GM18907 (cell line): ENCODE measurements at regions not wholly inside any gene's neighbourhood (a gene's known extent, or its start where the extent isn't known, plus 50 kb on each side); places are given as distances from the start of the nearest gene placed in this dataset.

ENCODE experiments used
- ATAC-seq: cut with Tn5 transposase; IDR thresholded peaks from one replicate; pipeline ENCODE4 v1.9.1; 2021; ENCODE audit warnings: mild to moderate bottlenecking, moderate library complexity; ENCODE audit not compliant: unreplicated experiment

DNA sequence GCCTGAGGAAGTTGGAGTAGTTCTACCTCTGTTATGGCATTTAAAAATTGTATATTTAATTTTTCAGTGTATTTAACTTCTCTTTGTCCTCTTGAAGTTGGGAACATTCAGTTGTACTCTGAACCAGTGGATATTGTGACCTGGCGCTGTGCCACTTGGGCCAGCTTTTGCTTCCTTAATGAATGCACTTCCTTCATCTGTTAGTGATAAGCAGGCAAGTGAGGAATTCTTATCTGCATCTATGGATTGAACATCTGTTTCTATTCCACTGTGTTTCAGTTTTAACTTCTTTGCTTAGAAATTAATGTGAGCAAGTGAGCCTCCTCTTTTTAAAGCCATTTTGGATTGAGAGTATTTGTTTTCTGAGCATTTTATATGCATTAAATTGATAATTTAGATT lies 128.3 kb downstream of the UCHL1 start:
- no peak for ATAC-seq

GRCh38 chr4:41385481-41385880 lies 128.8 kb downstream of the UCHL1 start:
- ATAC-seq, result no peak

- ATAC-seq, result no peak
Observed at GRCh38 chr4:41388080-41388479, 131.4 kb downstream of the UCHL1 start.

- no peak for ATAC-seq
Observed at GRCh38 chr4:41389356-41389755, 132.6 kb downstream of the UCHL1 start.

- no peak for ATAC-seq
Observed at GRCh38 chr4:41390661-41391060, 133.9 kb downstream of the UCHL1 start.

DNA sequence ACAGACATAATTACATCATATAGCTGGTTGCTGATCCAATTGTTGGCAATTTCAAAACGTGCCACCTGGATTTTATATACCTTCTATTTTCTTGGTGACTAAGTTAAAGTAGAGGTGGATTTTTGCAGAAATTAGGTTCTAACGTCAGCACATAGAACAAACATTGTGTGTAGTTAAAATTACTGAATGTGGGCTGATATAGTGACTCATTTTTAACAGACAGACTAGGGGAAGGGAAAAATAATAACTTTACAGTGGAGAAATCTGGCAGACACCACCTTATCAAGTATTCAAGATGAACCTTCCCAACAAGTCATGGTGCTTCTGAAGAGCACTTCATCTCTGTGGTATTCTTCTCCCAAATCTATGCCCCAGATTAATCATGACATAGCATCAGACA lies 134.5 kb downstream of the UCHL1 start:
- ATAC-seq, result no peak

DNA sequence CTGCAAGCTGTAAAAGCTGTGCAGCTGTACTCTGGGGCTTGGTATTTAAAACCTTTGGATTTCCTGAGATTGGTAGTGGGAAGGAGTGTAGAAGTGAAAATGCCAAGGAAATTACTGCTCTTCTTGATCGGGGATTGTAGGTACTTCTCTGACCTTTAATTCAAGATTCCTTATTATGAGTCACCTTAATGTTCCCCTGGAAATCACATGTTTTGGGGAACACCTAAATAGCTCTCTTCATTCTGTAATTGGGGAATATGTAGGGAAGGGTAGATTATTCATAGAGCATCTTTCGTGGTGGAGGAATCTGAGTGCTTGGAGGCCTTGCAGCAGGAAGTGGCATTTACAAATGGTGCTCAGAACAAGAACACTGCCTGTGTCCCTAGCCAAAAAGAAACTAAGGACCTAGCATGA lies 137.8 kb downstream of the UCHL1 start:
- ATAC-seq, result no peak

- ATAC-seq, result no peak
Observed at GRCh38 chr4:41396214-41396613, 139.5 kb downstream of the UCHL1 start.

DNA sequence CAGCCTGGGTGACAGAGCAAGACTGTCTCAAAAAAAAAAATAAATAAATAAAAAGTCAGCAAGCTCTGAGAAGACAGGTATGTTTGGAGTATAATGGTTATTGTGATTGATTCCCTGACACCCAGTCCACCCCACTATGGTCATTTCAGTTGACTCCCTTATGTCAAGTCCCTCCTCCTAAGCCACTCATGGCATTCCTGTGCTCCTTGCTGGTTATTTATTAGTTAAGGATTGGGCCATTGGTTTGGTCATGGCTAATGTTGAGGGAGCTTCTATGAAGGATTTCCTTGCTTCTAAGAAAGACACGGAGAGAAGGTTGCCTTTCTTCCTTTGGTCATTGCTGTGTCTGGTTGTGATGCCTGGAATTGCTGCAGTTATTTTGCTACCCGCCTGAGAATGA lies 140.1 kb downstream of the UCHL1 start:
- ATAC-seq, result no peak

GRCh38 chr4:41399231-41399630 lies 138.7 kb upstream of the LIMCH1 start:
- ATAC-seq, result no peak

GRCh38 chr4:41400296-41400695 lies 137.7 kb upstream of the LIMCH1 start:
- no peak for ATAC-seq

DNA sequence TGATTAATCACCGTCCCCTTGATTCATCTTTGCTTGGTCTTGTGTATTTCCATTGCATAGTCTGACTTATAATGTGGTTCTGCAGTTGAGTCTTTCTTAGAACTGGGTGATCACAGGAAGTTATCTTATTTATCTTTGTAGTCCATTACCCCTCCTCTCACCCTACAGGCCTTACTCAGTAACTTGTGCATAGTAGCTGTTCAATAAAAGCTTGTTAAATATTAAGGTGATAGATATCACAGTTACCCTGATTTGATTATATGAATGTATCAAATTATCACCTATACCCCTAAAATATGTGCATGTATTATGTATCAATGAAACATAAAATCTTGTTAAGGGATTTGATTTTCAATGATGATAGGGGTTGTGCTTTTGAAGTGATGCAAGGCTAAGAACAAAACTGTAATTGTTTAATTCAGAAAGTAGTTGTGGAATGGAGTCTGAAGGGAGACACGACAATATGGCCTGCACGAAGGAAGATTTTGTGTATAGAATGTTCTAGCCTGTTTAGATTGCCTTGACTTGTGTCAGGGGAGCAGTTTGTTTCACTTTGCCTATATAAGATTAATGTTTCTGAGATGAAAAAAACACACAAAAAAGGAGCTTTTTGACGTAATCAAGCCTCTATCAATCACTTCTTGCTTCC lies 132.4 kb upstream of the LIMCH1 start:
- ATAC-seq, result no peak

GRCh38 chr4:41406113-41406516 lies 131.8 kb upstream of the LIMCH1 start:
- ATAC-seq, result no peak

DNA sequence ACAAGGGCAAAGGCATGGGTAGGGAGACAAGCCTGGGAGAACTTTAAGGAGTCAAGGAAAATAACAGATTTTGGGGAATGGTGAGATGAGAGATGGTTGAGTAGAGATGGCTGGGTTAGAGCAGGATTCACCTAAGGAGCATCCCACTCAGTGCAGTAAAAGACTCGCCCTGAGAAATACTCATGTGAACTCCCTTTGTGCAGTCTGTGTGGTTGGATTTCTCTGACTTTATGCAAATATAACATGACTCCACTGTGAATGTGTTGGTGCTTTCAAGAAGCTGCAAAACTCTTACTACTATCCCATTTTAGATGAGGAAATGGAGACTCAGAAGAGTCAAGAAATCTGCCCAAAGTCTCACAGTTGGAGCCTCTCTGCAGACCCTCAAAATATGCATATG lies 129.8 kb upstream of the LIMCH1 start:
- ATAC-seq, result no peak

GRCh38 chr4:41408859-41409593 lies 128.9 kb upstream of the LIMCH1 start:
- ATAC-seq, result no peak

GRCh38 chr4:41409594-41409895 lies 128.4 kb upstream of the LIMCH1 start:
- no peak for ATAC-seq

DNA sequence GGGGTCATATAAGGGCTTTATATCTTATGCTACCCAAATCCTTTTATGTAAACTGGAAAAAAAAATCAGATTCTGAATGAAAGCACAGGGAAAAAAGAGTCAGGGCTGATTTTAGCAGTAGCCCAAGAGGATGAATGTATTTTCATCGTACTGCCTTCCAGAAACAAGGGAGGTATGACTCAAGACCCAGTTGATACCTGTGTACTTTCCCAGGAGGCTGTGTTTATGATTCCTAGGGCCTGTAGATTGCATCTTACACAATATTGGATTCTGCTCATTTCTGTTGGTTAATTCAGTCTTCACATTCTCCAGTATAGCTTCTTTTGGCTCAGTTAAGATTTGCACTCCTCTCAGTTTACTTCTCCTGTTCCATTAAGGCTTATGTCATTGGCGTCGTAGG lies 127.9 kb upstream of the LIMCH1 start:
- no peak for ATAC-seq

DNA sequence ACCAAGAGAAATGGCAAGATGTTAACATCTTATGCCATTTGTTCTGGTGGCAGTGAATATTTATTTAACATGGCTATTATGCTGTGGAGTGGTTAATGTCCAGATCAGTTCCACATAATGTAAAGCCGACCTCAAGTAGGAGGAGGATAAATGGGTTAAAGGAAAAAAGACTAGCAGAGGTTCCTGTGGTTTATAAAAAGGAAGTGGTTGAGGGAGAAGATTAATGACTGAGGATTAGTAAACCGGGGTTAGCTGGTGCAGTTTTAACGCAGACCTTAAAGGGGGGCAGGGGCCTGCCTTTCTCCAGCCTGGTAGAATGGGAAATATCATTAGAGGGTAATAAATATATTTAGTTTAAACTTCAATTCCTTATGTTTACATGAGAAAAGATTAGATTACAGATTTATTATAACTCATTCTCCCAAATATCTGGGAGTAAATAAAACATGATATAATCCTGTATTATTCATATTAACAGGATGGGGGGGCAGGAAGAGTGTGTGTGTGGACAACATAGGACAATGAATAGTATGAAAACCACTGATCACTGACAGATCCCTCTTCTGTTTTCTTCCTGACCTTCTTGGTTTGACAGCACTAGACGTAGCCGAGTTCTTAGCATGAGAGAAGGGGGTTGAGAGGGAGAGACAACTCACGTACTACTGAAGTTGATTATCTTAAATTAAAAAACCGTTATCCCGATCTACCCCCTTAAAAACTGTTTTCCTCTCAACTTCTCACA lies 124.1 kb upstream of the LIMCH1 start:
- no peak for ATAC-seq

GRCh38 chr4:41414412-41414779 lies 123.6 kb upstream of the LIMCH1 start:
- no peak for ATAC-seq

- no peak for ATAC-seq
Observed at GRCh38 chr4:41418444-41418843, 119.5 kb upstream of the LIMCH1 start.

GRCh38 chr4:41420541-41420940 lies 117.4 kb upstream of the LIMCH1 start:
- no peak for ATAC-seq

GRCh38 chr4:41423117-41423516 lies 114.8 kb upstream of the LIMCH1 start:
- no peak for ATAC-seq
